KMS-11 (cell line): ENCODE measurements at regions not wholly inside any gene's neighbourhood (a gene's known extent, or its start where the extent isn't known, plus 50 kb on each side); places are given as distances from the start of the nearest gene placed in this dataset.

Experiments used
- H2AFZ ChIP-seq: fragments of 200-600 bp; sonication (generic); 2 replicates; pipeline ENCODE4 v1.6.1; 2016; ENCODE audit warnings: antibody characterized with exemption, mixed run types, low read depth
- H3K27ac ChIP-seq: fragments of 200-600 bp; sonication (generic); 2 replicates; pipeline ENCODE4 v1.6.1; 2016; ENCODE audit warnings: mild to moderate bottlenecking, mixed run types
- H3K27me3 ChIP-seq: fragments of 200-600 bp; sonication (generic); 2 replicates; pipeline ENCODE4 v1.6.1; 2017; ENCODE audit warnings: mild to moderate bottlenecking, low read depth, mixed run types, moderate library complexity; ENCODE audit not compliant: insufficient read depth
- H3K36me3 ChIP-seq: fragments of 200-600 bp; sonication (generic); 2 replicates; pipeline ENCODE4 v1.6.1; 2017; ENCODE audit warnings: mild to moderate bottlenecking, mixed run types; ENCODE audit not compliant: insufficient read depth
- H3K4me1 ChIP-seq: fragments of 200-600 bp; sonication (generic); 2 replicates; pipeline ENCODE4 v1.6.1; 2016; ENCODE audit warnings: mild to moderate bottlenecking, low read depth, mixed run types; ENCODE audit not compliant: poor library complexity, severe bottlenecking
- H3K4me2 ChIP-seq: fragments of 200-600 bp; sonication (generic); 2 replicates; pipeline ENCODE4 v1.7.0; 2016; ENCODE audit warnings: mild to moderate bottlenecking, mixed run types
- H3K4me3 ChIP-seq: fragments of 200-600 bp; sonication (generic); IDR thresholded peaks from 2 replicates; pipeline ENCODE4 v1.6.1; 2017; ENCODE audit warnings: low read depth, low read length, mixed read lengths; ENCODE audit not compliant: insufficient read depth
- H3K79me2 ChIP-seq: fragments of 200-600 bp; sonication (generic); 2 replicates; pipeline ENCODE4 v1.6.1; 2016; ENCODE audit warnings: low read depth, mixed run types; ENCODE audit not compliant: insufficient read depth
- H3K9ac ChIP-seq: fragments of 200-600 bp; sonication (generic); 2 replicates; pipeline ENCODE4 v1.6.1; 2016; ENCODE audit warnings: mild to moderate bottlenecking, mixed run types
- H4K20me1 ChIP-seq: fragments of 200-600 bp; sonication (generic); 2 replicates; pipeline ENCODE4 v1.6.1; 2016; ENCODE audit warnings: mild to moderate bottlenecking, mixed run types; ENCODE audit not compliant: insufficient read depth
- TF ChIP-seq, protein P1 (sequence below): fragments of 200-600 bp; sonication (generic); conservative IDR thresholded peaks from 2 replicates; pipeline ENCODE4 v1.6.1; 2017; ENCODE audit warnings: low read depth, mild to moderate bottlenecking, antibody characterized with exemption, low read length, moderate library complexity, mixed read lengths

DNA sequence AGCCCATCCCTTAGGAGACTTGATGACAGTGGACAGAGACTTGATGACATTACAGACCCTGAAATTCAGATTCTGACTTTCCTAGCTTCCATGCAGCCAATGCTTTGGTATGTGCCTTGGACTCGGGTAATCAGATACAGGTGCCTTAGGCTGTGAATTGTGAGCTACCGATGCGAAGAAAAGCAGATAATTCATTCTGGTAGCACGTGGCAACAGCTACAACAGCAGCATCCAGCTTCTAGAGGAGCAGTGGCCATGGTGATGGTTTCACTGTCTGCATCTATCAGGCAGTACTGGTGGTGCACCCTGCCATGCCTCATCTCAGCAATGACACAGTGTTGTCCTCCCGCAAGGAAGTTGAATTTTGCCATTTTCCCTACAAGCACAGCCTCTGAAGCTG, 126.9 kb upstream of the TAPT1 start:
- Histone ChIP-seq H3K79me2 (no peaks in the 10 kb centered on the region), H3K27me3 (no peaks in the 10 kb centered on the region), H3K36me3 (no peaks in the 10 kb centered on the region), H3K4me3 (no peak overlapping the region), H3K27ac (no peak overlapping the region), H3K4me1 (no peaks in the 10 kb centered on the region), H4K20me1 (no peaks in the 10 kb centered on the region), H3K9ac (no peak overlapping the region), H2AFZ (no peak overlapping the region), H3K4me2 (no peak overlapping the region)
- TF ChIP-seq, protein P1, sequence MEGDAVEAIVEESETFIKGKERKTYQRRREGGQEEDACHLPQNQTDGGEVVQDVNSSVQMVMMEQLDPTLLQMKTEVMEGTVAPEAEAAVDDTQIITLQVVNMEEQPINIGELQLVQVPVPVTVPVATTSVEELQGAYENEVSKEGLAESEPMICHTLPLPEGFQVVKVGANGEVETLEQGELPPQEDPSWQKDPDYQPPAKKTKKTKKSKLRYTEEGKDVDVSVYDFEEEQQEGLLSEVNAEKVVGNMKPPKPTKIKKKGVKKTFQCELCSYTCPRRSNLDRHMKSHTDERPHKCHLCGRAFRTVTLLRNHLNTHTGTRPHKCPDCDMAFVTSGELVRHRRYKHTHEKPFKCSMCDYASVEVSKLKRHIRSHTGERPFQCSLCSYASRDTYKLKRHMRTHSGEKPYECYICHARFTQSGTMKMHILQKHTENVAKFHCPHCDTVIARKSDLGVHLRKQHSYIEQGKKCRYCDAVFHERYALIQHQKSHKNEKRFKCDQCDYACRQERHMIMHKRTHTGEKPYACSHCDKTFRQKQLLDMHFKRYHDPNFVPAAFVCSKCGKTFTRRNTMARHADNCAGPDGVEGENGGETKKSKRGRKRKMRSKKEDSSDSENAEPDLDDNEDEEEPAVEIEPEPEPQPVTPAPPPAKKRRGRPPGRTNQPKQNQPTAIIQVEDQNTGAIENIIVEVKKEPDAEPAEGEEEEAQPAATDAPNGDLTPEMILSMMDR, result no peak

DNA sequence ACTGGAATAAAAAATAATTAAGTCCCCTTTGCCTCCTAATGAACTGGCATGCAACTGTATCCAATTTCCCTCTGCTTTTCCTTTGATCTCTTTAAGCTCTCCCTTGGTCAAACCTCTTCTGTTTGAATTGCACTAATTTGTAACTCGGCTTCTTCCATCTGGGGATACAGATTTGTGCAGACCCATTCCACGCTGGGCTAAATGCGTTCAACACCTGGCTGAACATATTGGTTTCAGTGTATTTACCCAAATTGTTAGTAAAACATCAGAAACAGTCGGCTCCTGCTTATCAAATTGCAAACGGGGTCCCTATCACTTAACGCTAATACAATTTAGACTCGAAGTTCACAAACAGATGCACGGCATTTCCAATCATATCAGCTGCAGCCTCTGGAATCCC, 124.9 kb upstream of the TAPT1 start:
- no peak overlapping the region for H3K27ac ChIP-seq
- no peaks in the 10 kb centered on the region for H3K27me3 ChIP-seq
- H3K36me3 ChIP-seq, result no peaks in the 10 kb centered on the region
- H4K20me1 ChIP-seq, result no peaks in the 10 kb centered on the region
- no peak overlapping the region for H2AFZ ChIP-seq
- no peak overlapping the region for H3K4me2 ChIP-seq
- no peaks in the 10 kb centered on the region for H3K4me1 ChIP-seq
- TF ChIP-seq, protein P1, result no peak
- H3K4me3 ChIP-seq, result no peak overlapping the region
- H3K9ac ChIP-seq, result no peak overlapping the region
- no peaks in the 10 kb centered on the region for H3K79me2 ChIP-seq

DNA sequence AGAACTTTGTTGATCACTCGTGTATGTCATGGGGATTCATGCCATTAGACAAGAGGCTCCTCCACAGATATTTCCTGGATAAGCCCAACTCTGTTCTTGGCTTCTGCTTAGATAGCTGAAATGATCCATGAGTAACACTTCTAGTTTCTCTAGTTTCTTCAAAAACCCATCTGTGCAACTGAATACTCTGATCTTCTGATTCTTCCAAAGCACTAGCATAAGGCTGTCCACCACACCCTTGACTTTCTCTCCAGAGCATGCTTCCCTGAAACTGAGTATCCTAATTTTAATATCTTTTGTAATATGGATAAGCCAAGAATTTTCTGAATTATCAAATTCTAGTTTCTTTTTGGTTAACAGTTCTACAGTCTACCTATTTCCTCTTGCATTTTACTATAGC, 118.6 kb upstream of the TAPT1 start:
- TF ChIP-seq, protein P1, result no peak
- Histone ChIP-seq H3K27me3 (no peaks in the 10 kb centered on the region), H4K20me1 (no peaks in the 10 kb centered on the region)

DNA sequence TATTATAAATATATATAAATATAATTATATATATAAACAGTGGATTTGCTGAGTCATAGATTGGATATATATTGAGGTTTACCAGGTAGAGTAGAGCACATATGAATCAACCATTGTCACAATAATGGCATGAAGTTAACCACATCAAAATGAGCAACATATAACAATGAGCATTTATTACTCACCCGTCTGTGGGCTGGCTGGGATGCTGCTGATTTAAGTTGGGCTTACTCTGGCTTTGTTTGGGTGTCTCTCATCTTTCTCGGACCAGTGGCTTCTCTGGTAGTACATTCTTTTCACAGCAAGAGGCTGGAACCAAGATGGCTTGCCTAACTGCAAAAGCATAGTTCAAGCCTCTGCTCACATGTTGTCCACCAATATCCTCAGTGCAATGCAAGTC, 111.7 kb upstream of the TAPT1 start:
- no peak overlapping the region for H3K9ac ChIP-seq
- no peaks in the 10 kb centered on the region for H3K79me2 ChIP-seq
- TF ChIP-seq, protein P1, result no peak
- no peaks in the 10 kb centered on the region for H3K27me3 ChIP-seq
- no peak overlapping the region for H2AFZ ChIP-seq
- no peaks in the 10 kb centered on the region for H3K36me3 ChIP-seq
- no peaks in the 10 kb centered on the region for H3K4me1 ChIP-seq
- no peak overlapping the region for H3K27ac ChIP-seq
- no peaks in the 10 kb centered on the region for H4K20me1 ChIP-seq
- H3K4me2 ChIP-seq, result no peak overlapping the region
- H3K4me3 ChIP-seq, result no peak overlapping the region

More for the DNA sequence above, 118.6 kb upstream of the TAPT1 start:
- no peak overlapping the region for H2AFZ ChIP-seq
- H3K9ac ChIP-seq, result no peak overlapping the region
- no peaks in the 10 kb centered on the region for H3K4me1 ChIP-seq
- H3K4me3 ChIP-seq, result no peak overlapping the region
- no peaks in the 10 kb centered on the region for H3K79me2 ChIP-seq
- no peak overlapping the region for H3K4me2 ChIP-seq
- H3K27ac ChIP-seq, result no peak overlapping the region
- no peaks in the 10 kb centered on the region for H3K36me3 ChIP-seq
